ENCODE measurements at regions not wholly inside any gene's neighbourhood (a gene's known extent, or its start where the extent isn't known, plus 50 kb on each side); places are given as distances from the start of the nearest gene placed in this dataset.
"Not testable (repeated sequence)": the region's sequence is repeated elsewhere in the genome, so short reads cannot be mapped to it uniquely, and the experiment has no call there.

DNA sequence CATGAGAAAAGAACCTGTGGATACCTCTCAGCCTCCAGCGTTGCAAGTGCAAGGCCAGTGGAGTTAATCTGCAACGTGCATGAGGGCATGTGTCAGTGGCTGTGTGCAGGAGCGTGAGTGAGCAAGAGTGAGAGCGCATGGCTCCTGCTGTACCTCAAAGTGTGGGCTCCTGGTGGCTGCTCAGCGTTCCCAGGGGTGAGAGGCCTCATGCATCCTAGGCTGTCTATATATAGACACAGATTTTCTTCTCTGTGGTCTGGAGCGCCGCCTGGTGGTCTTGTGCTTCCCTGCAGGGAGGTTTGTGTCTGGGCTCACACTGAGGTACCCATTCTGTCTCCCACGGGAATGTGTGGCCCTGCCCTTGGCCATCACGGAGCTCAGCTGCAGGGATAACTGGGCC lies 161.8 kb upstream of the POTEB2 start:
- not testable (repeated sequence) for TF ChIP-seq EZH2 (IDR thresholded peaks at IDR 0.05; ENCODE audit: low read length, unreplicated experiment)
- TF ChIP-seq, protein P1, sequence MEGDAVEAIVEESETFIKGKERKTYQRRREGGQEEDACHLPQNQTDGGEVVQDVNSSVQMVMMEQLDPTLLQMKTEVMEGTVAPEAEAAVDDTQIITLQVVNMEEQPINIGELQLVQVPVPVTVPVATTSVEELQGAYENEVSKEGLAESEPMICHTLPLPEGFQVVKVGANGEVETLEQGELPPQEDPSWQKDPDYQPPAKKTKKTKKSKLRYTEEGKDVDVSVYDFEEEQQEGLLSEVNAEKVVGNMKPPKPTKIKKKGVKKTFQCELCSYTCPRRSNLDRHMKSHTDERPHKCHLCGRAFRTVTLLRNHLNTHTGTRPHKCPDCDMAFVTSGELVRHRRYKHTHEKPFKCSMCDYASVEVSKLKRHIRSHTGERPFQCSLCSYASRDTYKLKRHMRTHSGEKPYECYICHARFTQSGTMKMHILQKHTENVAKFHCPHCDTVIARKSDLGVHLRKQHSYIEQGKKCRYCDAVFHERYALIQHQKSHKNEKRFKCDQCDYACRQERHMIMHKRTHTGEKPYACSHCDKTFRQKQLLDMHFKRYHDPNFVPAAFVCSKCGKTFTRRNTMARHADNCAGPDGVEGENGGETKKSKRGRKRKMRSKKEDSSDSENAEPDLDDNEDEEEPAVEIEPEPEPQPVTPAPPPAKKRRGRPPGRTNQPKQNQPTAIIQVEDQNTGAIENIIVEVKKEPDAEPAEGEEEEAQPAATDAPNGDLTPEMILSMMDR (conservative IDR thresholded peaks at IDR 0.05; ENCODE audit: low read depth, low read length) = not testable (repeated sequence)
